Endothelial cell (in vitro differentiated cells): ENCODE measurements at regions not wholly inside any gene's neighbourhood (a gene's known extent, or its start where the extent isn't known, plus 50 kb on each side); places are given as distances from the start of the nearest gene placed in this dataset.

ENCODE experiments used
- DNase-seq: peaks from one replicate; pipeline ENCODE4 v3.0.0; 2021; ENCODE audit warnings: low spot score
- H3K27ac Mint-ChIP-seq: one replicate; pipeline ENCODE4 v1.8.0; 2021; ENCODE audit warnings: mixed read lengths, inconsistent platforms; ENCODE audit not compliant: unreplicated experiment
- H3K27me3 Mint-ChIP-seq: one replicate; pipeline ENCODE4 v1.8.0; 2021; ENCODE audit warnings: mild to moderate bottlenecking, moderate library complexity, mixed read lengths, inconsistent platforms; ENCODE audit not compliant: unreplicated experiment
- H3K36me3 Mint-ChIP-seq: one replicate; pipeline ENCODE4 v1.8.0; 2021; ENCODE audit warnings: mild to moderate bottlenecking, low read depth, mixed read lengths, inconsistent platforms; ENCODE audit not compliant: unreplicated experiment
- H3K4me1 Mint-ChIP-seq: one replicate; pipeline ENCODE4 v1.8.0; 2021; ENCODE audit warnings: mild to moderate bottlenecking, mixed read lengths, inconsistent platforms; ENCODE audit not compliant: unreplicated experiment
- H3K4me3 Mint-ChIP-seq: one replicate; pipeline ENCODE4 v1.8.0; 2021; ENCODE audit warnings: mild to moderate bottlenecking, mixed read lengths, inconsistent platforms; ENCODE audit not compliant: unreplicated experiment
- H3K9me3 Mint-ChIP-seq: one replicate; pipeline ENCODE4 v1.8.0; 2021; ENCODE audit warnings: mixed read lengths, inconsistent platforms; ENCODE audit not compliant: unreplicated experiment
- TF ChIP-seq, protein P1 (sequence below): fragments of 200-600 bp; sonication (generic); IDR thresholded peaks from one replicate; pipeline ENCODE4 v1.5.0; 2021; ENCODE audit warnings: antibody characterized with exemption; ENCODE audit not compliant: unreplicated experiment

DNA sequence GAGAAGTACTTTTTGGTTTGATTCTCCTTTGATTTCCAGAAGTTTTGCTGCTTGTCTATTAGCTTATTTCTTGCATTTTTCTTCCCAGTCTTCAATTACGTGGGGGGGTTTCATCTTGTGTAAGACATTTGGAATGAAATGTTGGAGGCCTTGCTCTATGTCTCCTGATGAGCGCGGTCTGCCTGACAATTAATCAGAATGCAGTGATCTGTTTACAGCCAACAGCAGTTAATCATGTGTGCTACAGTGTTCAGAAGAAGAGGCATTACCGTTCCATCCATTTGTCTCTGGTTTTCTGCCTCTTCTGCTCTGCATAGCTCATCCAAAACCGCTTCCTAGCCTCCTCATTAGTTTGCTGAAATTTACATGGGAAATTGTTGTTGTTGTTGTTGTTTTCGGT, 134.4 kb upstream of the ST6GAL2 start:
- Mint-ChIP-seq H3K36me3 (no peaks in the 10 kb centered on the region), H3K4me3 (no peak overlapping the region), H3K27me3 (peaks cover 3% of the 10 kb centered on the region), H3K9me3 (no peaks in the 10 kb centered on the region), H3K4me1 (no peaks in the 10 kb centered on the region), H3K27ac (no peak overlapping the region)
- TF ChIP-seq, protein P1, sequence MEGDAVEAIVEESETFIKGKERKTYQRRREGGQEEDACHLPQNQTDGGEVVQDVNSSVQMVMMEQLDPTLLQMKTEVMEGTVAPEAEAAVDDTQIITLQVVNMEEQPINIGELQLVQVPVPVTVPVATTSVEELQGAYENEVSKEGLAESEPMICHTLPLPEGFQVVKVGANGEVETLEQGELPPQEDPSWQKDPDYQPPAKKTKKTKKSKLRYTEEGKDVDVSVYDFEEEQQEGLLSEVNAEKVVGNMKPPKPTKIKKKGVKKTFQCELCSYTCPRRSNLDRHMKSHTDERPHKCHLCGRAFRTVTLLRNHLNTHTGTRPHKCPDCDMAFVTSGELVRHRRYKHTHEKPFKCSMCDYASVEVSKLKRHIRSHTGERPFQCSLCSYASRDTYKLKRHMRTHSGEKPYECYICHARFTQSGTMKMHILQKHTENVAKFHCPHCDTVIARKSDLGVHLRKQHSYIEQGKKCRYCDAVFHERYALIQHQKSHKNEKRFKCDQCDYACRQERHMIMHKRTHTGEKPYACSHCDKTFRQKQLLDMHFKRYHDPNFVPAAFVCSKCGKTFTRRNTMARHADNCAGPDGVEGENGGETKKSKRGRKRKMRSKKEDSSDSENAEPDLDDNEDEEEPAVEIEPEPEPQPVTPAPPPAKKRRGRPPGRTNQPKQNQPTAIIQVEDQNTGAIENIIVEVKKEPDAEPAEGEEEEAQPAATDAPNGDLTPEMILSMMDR = no peak
- no peak for DNase-seq

DNA sequence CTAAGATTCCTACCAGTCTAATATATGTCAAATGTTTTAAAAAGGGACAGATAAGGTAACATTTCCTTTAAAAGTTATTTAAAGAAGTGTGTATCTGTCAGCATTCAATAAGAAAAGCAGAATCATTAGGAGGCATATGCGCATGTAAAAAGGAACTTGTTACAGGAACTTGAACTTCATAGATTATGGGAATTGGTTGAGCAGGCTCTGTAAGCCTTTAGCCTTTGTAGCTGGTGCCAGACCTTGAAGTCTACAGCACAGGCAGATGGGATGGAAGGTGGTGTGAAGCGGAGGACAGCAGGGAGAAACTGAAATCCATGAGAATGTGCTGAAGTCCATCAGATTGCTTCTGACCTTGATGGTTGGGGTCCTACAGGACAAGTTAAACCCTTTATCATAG, 138.3 kb upstream of the ST6GAL2 start:
- Mint-ChIP-seq H3K4me3 (no peak overlapping the region), H3K9me3 (no peaks in the 10 kb centered on the region), H3K4me1 (no peaks in the 10 kb centered on the region), H3K27ac (no peak overlapping the region), H3K27me3 (peaks cover 3% of the 10 kb centered on the region), H3K36me3 (no peaks in the 10 kb centered on the region)
- no peak for DNase-seq
- TF ChIP-seq, protein P1 = no peak

DNA sequence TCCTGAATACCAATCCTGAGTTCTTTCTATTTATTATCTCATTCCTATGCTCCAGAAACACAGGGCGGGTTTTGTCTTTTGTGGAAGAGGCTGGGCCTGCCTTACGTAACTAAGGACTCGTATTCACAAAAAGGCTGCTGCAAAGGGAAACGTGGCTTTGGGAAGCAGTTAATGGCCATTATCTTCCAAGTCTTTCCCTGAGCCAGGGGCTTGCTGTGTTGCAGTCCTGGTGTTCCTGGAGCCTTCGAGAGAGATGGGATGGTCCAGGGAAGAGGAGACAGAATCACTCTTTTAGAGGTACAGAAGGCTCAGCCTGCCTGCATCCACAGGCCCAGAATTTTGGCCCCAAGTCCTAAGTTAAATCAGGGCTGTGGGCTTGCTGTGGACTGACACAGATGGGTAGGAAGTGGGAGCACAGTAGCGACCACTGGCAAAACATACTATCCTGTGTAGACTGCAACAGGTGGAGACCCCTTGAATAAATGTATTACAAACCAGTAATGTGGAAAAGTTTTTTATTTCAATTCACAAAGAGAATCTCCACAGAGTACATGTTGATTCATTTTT, 139.4 kb upstream of the ST6GAL2 start:
- DNase-seq = no peak
- Mint-ChIP-seq H3K36me3 (no peaks in the 10 kb centered on the region), H3K27me3 (peaks cover 3% of the 10 kb centered on the region)

DNA sequence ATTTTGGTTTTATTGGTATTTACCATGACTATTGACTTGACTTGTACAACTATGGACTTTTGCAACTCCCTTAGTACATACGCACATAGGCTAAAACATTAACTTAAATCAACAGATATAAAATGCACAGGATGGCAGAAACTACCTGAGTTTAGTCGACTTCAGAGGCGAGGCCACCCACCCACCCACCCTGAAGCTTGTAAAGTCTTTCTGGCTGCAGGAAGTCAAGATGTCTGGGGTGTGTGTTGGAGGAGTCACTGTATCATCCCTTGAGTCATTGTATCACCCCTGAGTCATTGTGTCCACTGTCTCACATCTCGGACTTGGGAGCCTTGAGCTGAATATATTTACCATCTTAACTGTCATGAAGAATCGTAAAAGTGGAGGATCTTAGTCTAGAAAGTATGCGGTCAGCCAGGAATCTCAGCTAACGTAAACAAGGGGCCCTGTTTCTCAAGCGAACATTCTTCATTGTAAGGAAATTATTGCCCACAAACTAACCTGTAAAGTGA, 140.0 kb upstream of the ST6GAL2 start:
- Mint-ChIP-seq H3K27me3 (peaks cover 3% of the 10 kb centered on the region), H3K4me1 (no peaks in the 10 kb centered on the region)

More for the DNA sequence above, 139.4 kb upstream of the ST6GAL2 start:
- Mint-ChIP-seq H3K4me1 (no peaks in the 10 kb centered on the region), H3K9me3 (no peaks in the 10 kb centered on the region), H3K27ac (no peak overlapping the region), H3K4me3 (no peak overlapping the region)
- TF ChIP-seq, protein P1 = no peak

DNA sequence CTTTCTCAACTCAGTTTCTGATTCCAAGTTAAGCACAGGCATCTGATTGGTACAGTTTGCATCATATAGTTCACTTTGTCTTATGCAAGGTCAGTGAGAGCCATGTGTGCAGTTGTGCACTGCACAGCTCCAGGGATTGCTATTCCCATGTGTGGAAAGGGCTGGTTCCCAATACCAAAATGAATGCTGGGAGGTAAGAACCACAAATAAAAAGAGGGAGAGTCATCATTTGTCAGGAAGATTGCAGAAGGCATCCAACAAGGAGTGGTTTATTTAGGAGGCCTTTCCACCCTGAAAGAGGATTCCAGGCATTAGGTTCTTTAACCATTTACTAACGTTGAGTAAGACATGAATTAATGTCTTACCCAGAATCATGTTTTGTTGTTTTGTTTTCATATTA, 141.2 kb upstream of the ST6GAL2 start:
- TF ChIP-seq, protein P1 = no peak
- H3K4me1 Mint-ChIP-seq = no peaks in the 10 kb centered on the region
- no peaks in the 10 kb centered on the region for H3K9me3 Mint-ChIP-seq
- H3K27me3 Mint-ChIP-seq = peaks cover 3% of the 10 kb centered on the region
- H3K27ac Mint-ChIP-seq = no peak overlapping the region
- H3K4me3 Mint-ChIP-seq = no peak overlapping the region
- H3K36me3 Mint-ChIP-seq = no peaks in the 10 kb centered on the region
- DNase-seq = no peak

More for the DNA sequence above, 140.0 kb upstream of the ST6GAL2 start:
- no peak for DNase-seq
- no peak overlapping the region for H3K27ac Mint-ChIP-seq
- TF ChIP-seq, protein P1 = no peak
- no peaks in the 10 kb centered on the region for H3K36me3 Mint-ChIP-seq
- no peak overlapping the region for H3K4me3 Mint-ChIP-seq
- no peaks in the 10 kb centered on the region for H3K9me3 Mint-ChIP-seq
